Lung microvascular endothelial cell (primary cell): ENCODE measurements at regions not wholly inside any gene's neighbourhood (a gene's known extent, or its start where the extent isn't known, plus 50 kb on each side); places are given as distances from the start of the nearest gene placed in this dataset.
"Not testable (repeated sequence)": the region's sequence is repeated elsewhere in the genome, so short reads cannot be mapped to it uniquely, and the experiment has no call there.

Experiments
- DNase-seq, 2 donors: peaks; one replicate each; pipeline versions ENCODE4 v3.0.0 to v3.0.0-alpha.2; 2010; ENCODE audit warnings: low read depth in 2 of 2

GRCh38 chr4:138113819-138114400 is 128.2 kb downstream of the SLC7A11 start:
- peak in 1 of 2 donors; percentile 64 for DNase-seq

GRCh38 chr4:138112890-138113289 is 129.3 kb downstream of the SLC7A11 start:
- DNase-seq, result not testable (repeated sequence)

- no peak for DNase-seq
Observed at GRCh38 chr4:138112389-138112788, 129.8 kb downstream of the SLC7A11 start.

GRCh38 chr4:138111462-138112000 is 130.6 kb downstream of the SLC7A11 start:
- DNase-seq, result peak; percentile 24 to 63

- peak; percentile 11 to 86 for DNase-seq
Observed at GRCh38 chr4:138110815-138111214, 131.3 kb downstream of the SLC7A11 start.

GRCh38 chr4:138107023-138107422 is 135.1 kb downstream of the SLC7A11 start:
- DNase-seq, result no peak

- DNase-seq, result no peak
Observed at GRCh38 chr4:138105331-138105730, 136.8 kb downstream of the SLC7A11 start.

GRCh38 chr4:138104284-138104680 is 137.9 kb downstream of the SLC7A11 start:
- no peak for DNase-seq

GRCh38 chr4:138103597-138104283 is 138.4 kb downstream of the SLC7A11 start:
- no peak for DNase-seq

GRCh38 chr4:138099385-138099784 is 142.8 kb downstream of the SLC7A11 start:
- DNase-seq, result no peak

- DNase-seq, result no peak
Observed at GRCh38 chr4:138097912-138098600, 144.1 kb downstream of the SLC7A11 start.

GRCh38 chr4:138096384-138097062 is 145.6 kb downstream of the SLC7A11 start:
- DNase-seq, result no peak

- DNase-seq, result no peak
Observed at GRCh38 chr4:138095378-138095777, 146.8 kb downstream of the SLC7A11 start.

- no peak for DNase-seq
Observed at GRCh38 chr4:138092060-138092459, 150.1 kb downstream of the SLC7A11 start.

- no peak for DNase-seq
Observed at GRCh38 chr4:138090918-138091676, 151.1 kb downstream of the SLC7A11 start.

GRCh38 chr4:138090150-138090917 is 151.8 kb downstream of the SLC7A11 start:
- peak; percentile 66 to 78 for DNase-seq

GRCh38 chr4:138088449-138089208 is 153.5 kb downstream of the SLC7A11 start:
- DNase-seq, result no peak

- no peak for DNase-seq
Observed at GRCh38 chr4:138087066-138087719, 155.0 kb downstream of the SLC7A11 start.

GRCh38 chr4:138086611-138087041 is 155.5 kb downstream of the SLC7A11 start:
- DNase-seq, result no peak
